Stomach (tissue), 8 donors: ENCODE measurements at regions not wholly inside any gene's neighbourhood (a gene's known extent, or its start where the extent isn't known, plus 50 kb on each side); places are given as distances from the start of the nearest gene placed in this dataset.

Source experiments
- DNase-seq, 2 donors: peaks; one replicate each; pipeline versions ENCODE4 v3.0.0 to v3.0.0-alpha.2; 2013 to 2019
- H3K27ac ChIP-seq, 5 donors: fragments of 200-600 bp in 4 of 5; sonication (generic) in 4 of 5; one replicate each; pipeline ENCODE4 v1.5.1; 2013 to 2019; ENCODE audit warnings: mild to moderate bottlenecking in 1 of 5, moderate library complexity in 1 of 5
- H3K27me3 ChIP-seq, 3 donors: fragments of 200-600 bp; sonication (generic); one replicate each; pipeline ENCODE4 v1.5.1; 2017 to 2019; ENCODE audit warnings: mixed run types in 1 of 3
- H3K36me3 ChIP-seq, 4 donors: fragments of 200-600 bp; sonication (generic); 1 replicate in 3 of 4; 2 replicates in 1 of 4; pipeline ENCODE4 v1.5.1; 2016 to 2019
- H3K4me1 ChIP-seq, 4 donors: fragments of 200-600 bp; sonication (generic); one replicate each; pipeline ENCODE4 v1.5.1; 2016 to 2019
- H3K4me3 ChIP-seq, 4 donors: fragments of 200-600 bp; sonication (generic) in 3 of 4; one replicate each; pipeline ENCODE4 v1.5.1; 2016 to 2019; ENCODE audit warnings: mild to moderate bottlenecking in 1 of 4
- H3K9me3 ChIP-seq, 4 donors: fragments of 200-600 bp; sonication (generic); one replicate each; pipeline ENCODE4 v1.5.1; 2016 to 2019
- EP300 ChIP-seq: sonication (generic); formaldehyde crosslinking; IDR thresholded peaks from one replicate; pipeline ENCODE4 v1.6.1; 2017; ENCODE audit warnings: antibody characterized with exemption
- POLR2A ChIP-seq, 4 donors: fragments of 450-650 bp; IDR thresholded peaks; one replicate each; pipeline ENCODE4 v1.6.1; 2016; ENCODE audit warnings: antibody characterized with exemption in 4 of 4, control low read depth in 2 of 4, mild to moderate bottlenecking in 1 of 4, moderate library complexity in 1 of 4
- POLR2AphosphoS5 ChIP-seq, 3 donors: sonication (generic); formaldehyde crosslinking; IDR thresholded peaks; one replicate each; pipeline ENCODE4 v1.6.1; 2016; ENCODE audit warnings: antibody characterized with exemption in 3 of 3
- WGBS, 5 donors: extraction: QIAGEN DNeasy Blood & Tissue Kit in 3 of 5; methylation state at CpG; one replicate each; pipeline versions ENCODE4 v1.1.5 to v1.1.7; 2013 to 2018; 5-methylcytosine and 5-hydroxymethylcytosine counted together
- intact Hi-C: fragments of 100-400 bp; cut with DNase I; formaldehyde crosslinking; loops from one replicate; pipeline ENCODE4 v1.15.1; 2023; ENCODE audit warnings: low total_unique reads
- TF ChIP-seq, protein P1 (sequence below), 7 experiments: fragments of 450-650 bp in 4 of 7; fragments of 200-600 bp in 3 of 7; sonication (generic) in 3 of 7; IDR thresholded peaks; one replicate each; pipeline ENCODE4 v1.5.1; 2016 to 2019; ENCODE audit warnings: antibody characterized with exemption in 7 of 7, control low read depth in 2 of 7, mild to moderate bottlenecking in 1 of 7
- donor health status: healthy with polysubstance abuse.
- donor health status: Bipolar disorder and iron deficiency.
- donor health status: healthy.

GRCh38 chr10:8374334-8374733 lies 319.8 kb downstream of the GATA3 start:
- Histone ChIP-seq H3K9me3 (no peaks in the 10 kb centered on the region), H3K27ac (no peak overlapping the region), H3K4me1 (peaks cover 0 to 5% (median 0%) of the 10 kb centered on the region in 4 donors), H3K4me3 (no peak overlapping the region), H3K27me3 (no peaks in the 10 kb centered on the region), H3K36me3 (no peaks in the 10 kb centered on the region)
- intact Hi-C loops: no loop called here
- 89 to 94% (median 92%) methylated on average over 6 of the region's 6 CpGs for WGBS, 5 donors
- DNase-seq: no peak
- TF ChIP-seq EP300: no peak
- TF ChIP-seq POLR2AphosphoS5 (IDR thresholded peaks at IDR 0.05): no peak
- TF ChIP-seq, protein P1, sequence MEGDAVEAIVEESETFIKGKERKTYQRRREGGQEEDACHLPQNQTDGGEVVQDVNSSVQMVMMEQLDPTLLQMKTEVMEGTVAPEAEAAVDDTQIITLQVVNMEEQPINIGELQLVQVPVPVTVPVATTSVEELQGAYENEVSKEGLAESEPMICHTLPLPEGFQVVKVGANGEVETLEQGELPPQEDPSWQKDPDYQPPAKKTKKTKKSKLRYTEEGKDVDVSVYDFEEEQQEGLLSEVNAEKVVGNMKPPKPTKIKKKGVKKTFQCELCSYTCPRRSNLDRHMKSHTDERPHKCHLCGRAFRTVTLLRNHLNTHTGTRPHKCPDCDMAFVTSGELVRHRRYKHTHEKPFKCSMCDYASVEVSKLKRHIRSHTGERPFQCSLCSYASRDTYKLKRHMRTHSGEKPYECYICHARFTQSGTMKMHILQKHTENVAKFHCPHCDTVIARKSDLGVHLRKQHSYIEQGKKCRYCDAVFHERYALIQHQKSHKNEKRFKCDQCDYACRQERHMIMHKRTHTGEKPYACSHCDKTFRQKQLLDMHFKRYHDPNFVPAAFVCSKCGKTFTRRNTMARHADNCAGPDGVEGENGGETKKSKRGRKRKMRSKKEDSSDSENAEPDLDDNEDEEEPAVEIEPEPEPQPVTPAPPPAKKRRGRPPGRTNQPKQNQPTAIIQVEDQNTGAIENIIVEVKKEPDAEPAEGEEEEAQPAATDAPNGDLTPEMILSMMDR (IDR thresholded peaks at IDR 0.05): no peak
- TF ChIP-seq POLR2A (IDR thresholded peaks at IDR 0.05): no peak

DNA sequence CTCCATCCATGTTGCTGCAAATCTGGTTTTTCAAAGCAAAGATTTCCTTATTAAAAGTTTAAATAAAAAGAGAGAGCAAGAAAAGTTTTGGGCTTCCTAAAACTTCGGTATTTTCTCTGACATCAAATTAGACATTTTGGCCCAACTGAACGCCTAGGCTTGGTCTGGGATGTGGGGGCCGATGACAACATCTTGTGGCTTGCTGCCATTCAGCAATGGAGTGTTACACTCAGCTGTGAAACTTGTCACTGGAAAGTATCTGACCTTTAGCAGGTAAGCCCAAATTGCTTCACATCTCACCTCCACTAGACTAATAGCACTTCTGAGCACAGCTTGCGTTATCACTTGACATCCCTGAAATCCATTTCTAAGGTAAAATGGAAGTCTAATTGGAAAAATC lies 320.6 kb downstream of the GATA3 start:
- TF ChIP-seq, protein P1 (IDR thresholded peaks at IDR 0.05): no peak
- TF ChIP-seq POLR2A (IDR thresholded peaks at IDR 0.05): no peak
- TF ChIP-seq EP300: no peak
- TF ChIP-seq POLR2AphosphoS5 (IDR thresholded peaks at IDR 0.05): no peak
- no peak for DNase-seq
- Histone ChIP-seq H3K27me3 (no peaks in the 10 kb centered on the region), H3K27ac (no peak overlapping the region), H3K4me3 (no peak overlapping the region), H3K36me3 (no peaks in the 10 kb centered on the region), H3K4me1 (peaks cover 0 to 5% (median 0%) of the 10 kb centered on the region in 4 donors), H3K9me3 (no peaks in the 10 kb centered on the region)
- 87 to 91% (median 90%) methylated on average over 4 of the region's 4 CpGs for WGBS, 5 donors
- intact Hi-C loops: no loop called here

DNA sequence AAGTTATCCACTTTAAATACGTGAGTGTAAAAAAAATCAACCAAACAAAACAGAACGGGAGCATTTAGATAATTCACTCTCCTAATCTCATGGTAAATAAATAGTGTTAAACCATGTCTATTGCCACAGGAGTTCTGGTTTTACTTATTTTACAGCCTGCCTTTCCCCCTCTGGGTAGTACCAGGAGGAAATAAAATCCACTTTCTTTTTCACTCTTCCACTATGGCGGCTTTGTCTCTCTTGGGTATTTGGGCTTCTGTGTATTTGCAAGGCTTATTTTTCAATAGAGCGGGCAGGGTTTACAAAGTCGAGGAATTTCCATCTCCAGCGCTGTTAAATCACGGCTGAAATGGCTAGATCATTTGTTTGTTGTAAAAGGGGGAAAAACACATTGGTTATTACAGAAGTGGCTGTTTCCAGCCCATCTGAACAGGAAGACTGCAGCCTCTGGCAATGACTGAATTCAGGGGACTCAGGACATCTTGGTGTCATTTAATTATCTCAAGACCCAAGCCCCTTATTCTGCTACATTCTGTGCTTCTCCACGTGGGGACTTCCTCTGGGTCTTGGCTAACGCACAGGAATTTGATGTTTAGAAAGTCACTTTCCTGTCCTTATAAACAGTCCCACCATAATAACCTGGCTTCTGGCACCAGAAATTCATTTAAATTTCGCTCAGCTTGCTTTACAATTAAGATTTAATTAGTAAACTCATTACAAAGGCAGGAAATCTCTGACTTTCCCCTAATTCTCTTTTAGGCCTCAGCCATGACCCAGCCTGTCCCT lies 323.9 kb downstream of the GATA3 start:
- peak in 1 of 2 donors; percentile 23 for DNase-seq
- Histone ChIP-seq H3K36me3 (no peaks in the 10 kb centered on the region), H3K27me3 (no peaks in the 10 kb centered on the region), H3K4me3 (peak overlapping the region in 3 of 4 donors; percentile 17 to 30 (median 18)), H3K4me1 (peaks cover 0 to 5% (median 0%) of the 10 kb centered on the region in 4 donors), H3K9me3 (no peaks in the 10 kb centered on the region), H3K27ac (peak overlapping the region in 2 of 5 donors; percentile 11 to 46)
- 32 to 49% (median 40%) methylated on average over 10 of the region's 10 CpGs for WGBS, 5 donors
- TF ChIP-seq EP300 (no peak), POLR2A (IDR thresholded peaks at IDR 0.05) (no peak), POLR2AphosphoS5 (IDR thresholded peaks at IDR 0.05) (no peak)
- TF ChIP-seq, protein P1 (IDR thresholded peaks at IDR 0.05): no peak
- intact Hi-C loops: no loop called here

GRCh38 chr10:8379906-8380832 lies 325.7 kb downstream of the GATA3 start:
- 55 to 61% (median 57%) methylated on average over 9 of the region's 9 CpGs for WGBS, 5 donors
- no peaks in the 10 kb centered on the region for H3K9me3 ChIP-seq
- no peak for DNase-seq
- no peak overlapping the region for H3K4me3 ChIP-seq
- no peaks in the 10 kb centered on the region for H3K27me3 ChIP-seq
- peaks cover 0 to 5% (median 0%) of the 10 kb centered on the region in 4 donors for H3K4me1 ChIP-seq
- intact Hi-C loops: no loop called here
- TF ChIP-seq POLR2A (IDR thresholded peaks at IDR 0.05): no peak
- H3K27ac ChIP-seq: no peak overlapping the region
- no peaks in the 10 kb centered on the region for H3K36me3 ChIP-seq
